H9 (cell line): ENCODE measurements at regions not wholly inside any gene's neighbourhood (a gene's known extent, or its start where the extent isn't known, plus 50 kb on each side); places are given as distances from the start of the nearest gene placed in this dataset.

ENCODE experiments used
- DNase-seq: peaks from one replicate; pipeline ENCODE4 v3.0.0-alpha.2; 2017
- H2AFZ ChIP-seq: one replicate; pipeline ENCODE4 v1.6.1; 2013; ENCODE audit warnings: mild to moderate bottlenecking, low read length, control low read depth, moderate library complexity
- H2AK5ac ChIP-seq: 2 replicates; pipeline ENCODE4 v1.6.1; 2013; ENCODE audit warnings: low read length, control low read depth, mixed read lengths; ENCODE audit not compliant: insufficient read length
- H2BK120ac ChIP-seq: one replicate; pipeline ENCODE4 v1.6.1; 2013; ENCODE audit warnings: low read depth, mild to moderate bottlenecking, low read length, control low read depth, inconsistent platforms; ENCODE audit not compliant: poor library complexity, severe bottlenecking
- H2BK12ac ChIP-seq: 2 replicates; pipeline ENCODE4 v1.6.1; 2013; ENCODE audit warnings: low read length, control low read depth, mixed read lengths, low read depth; ENCODE audit not compliant: insufficient read length
- H2BK15ac ChIP-seq: 2 replicates; pipeline ENCODE4 v1.6.1; 2013; ENCODE audit warnings: low read depth, low read length, control low read depth
- H2BK20ac ChIP-seq: one replicate; pipeline ENCODE4 v1.6.1; 2013; ENCODE audit warnings: low read depth, mild to moderate bottlenecking, low read length, control low read depth, inconsistent platforms; ENCODE audit not compliant: poor library complexity, severe bottlenecking
- H2BK5ac ChIP-seq: 2 replicates; pipeline ENCODE4 v1.6.1; 2013; ENCODE audit warnings: low read length, control low read depth, mixed read lengths; ENCODE audit not compliant: insufficient read length
- H3K14ac ChIP-seq: 2 replicates; pipeline ENCODE4 v1.6.1; 2013; ENCODE audit warnings: low read length, control low read depth; ENCODE audit not compliant: insufficient read depth
- H3K18ac ChIP-seq: 2 replicates; pipeline ENCODE4 v1.6.1; 2013; ENCODE audit warnings: low read depth, mild to moderate bottlenecking, mixed read lengths, low read length, control low read depth; ENCODE audit not compliant: insufficient read length
- H3K23ac ChIP-seq: 2 replicates; pipeline ENCODE4 v1.6.1; 2013; ENCODE audit warnings: low read length, control low read depth, mixed read lengths, low read depth; ENCODE audit not compliant: insufficient read length
- H3K23me2 ChIP-seq: 2 replicates; pipeline ENCODE4 v1.6.1; 2013; ENCODE audit warnings: low read depth, mild to moderate bottlenecking, mixed read lengths, low read length, control low read depth; ENCODE audit not compliant: insufficient read length, poor library complexity, severe bottlenecking
- H3K27ac ChIP-seq: 2 replicates; pipeline ENCODE4 v1.5.1; 2013; ENCODE audit warnings: low read length, control low read depth, mixed read lengths, low read depth; ENCODE audit not compliant: insufficient read length
- H3K27me3 ChIP-seq: 2 replicates; pipeline ENCODE4 v1.6.1; 2013; ENCODE audit warnings: low read length, control low read depth, inconsistent platforms; ENCODE audit not compliant: insufficient read depth
- H3K4ac ChIP-seq: 2 replicates; pipeline ENCODE4 v1.6.1; 2013; ENCODE audit warnings: low read depth, mild to moderate bottlenecking, control low read depth, inconsistent platforms, low read length, moderate library complexity
- H3K4me1 ChIP-seq: 2 replicates; pipeline ENCODE4 v1.6.1; 2013; ENCODE audit warnings: low read length, control low read depth, inconsistent platforms; ENCODE audit not compliant: insufficient read depth
- H3K4me2 ChIP-seq: 2 replicates; pipeline ENCODE4 v1.6.1; 2013; ENCODE audit warnings: low read length, control low read depth, mixed read lengths; ENCODE audit not compliant: insufficient read length, insufficient read depth
- H3K56ac ChIP-seq: 2 replicates; pipeline ENCODE4 v1.6.1; 2013; ENCODE audit warnings: low read depth, mild to moderate bottlenecking, mixed read lengths, low read length, control low read depth; ENCODE audit not compliant: insufficient read length
- H3K79me1 ChIP-seq: 2 replicates; pipeline ENCODE4 v1.6.1; 2013; ENCODE audit warnings: low read depth, mild to moderate bottlenecking, moderate library complexity, low read length, control low read depth, inconsistent platforms; ENCODE audit not compliant: insufficient read depth, poor library complexity, severe bottlenecking
- H3K79me2 ChIP-seq: 2 replicates; pipeline ENCODE4 v1.6.1; 2013; ENCODE audit warnings: low read length, control low read depth, inconsistent platforms; ENCODE audit not compliant: insufficient read depth
- H3K9ac ChIP-seq: 2 replicates; pipeline ENCODE4 v1.6.1; 2013; ENCODE audit warnings: low read length, control low read depth, mixed read lengths; ENCODE audit not compliant: insufficient read length; ENCODE audit errors: extremely low read depth
- H3K9me3 ChIP-seq: one replicate; pipeline ENCODE4 v1.6.1; 2013; ENCODE audit warnings: low read depth, low read length, inconsistent platforms; ENCODE audit not compliant: control insufficient read depth
- H3T11ph ChIP-seq: one replicate; pipeline ENCODE4 v1.6.1; 2013; ENCODE audit warnings: mild to moderate bottlenecking, low read length, control low read depth, inconsistent platforms
- H4K20me1 ChIP-seq: one replicate; pipeline ENCODE4 v1.6.1; 2013; ENCODE audit not compliant: control insufficient read depth, insufficient read length, insufficient read depth
- H4K5ac ChIP-seq: 2 replicates; pipeline ENCODE4 v1.6.1; 2013; ENCODE audit warnings: low read depth, mild to moderate bottlenecking, mixed read lengths, low read length, control low read depth; ENCODE audit not compliant: insufficient read length
- H4K8ac ChIP-seq: replicated peaks from 2 replicates; pipeline ENCODE4 v1.6.1; 2013; ENCODE audit warnings: low read length, control low read depth, mixed read lengths, low read depth; ENCODE audit not compliant: insufficient read length
- H4K91ac ChIP-seq: 2 replicates; pipeline ENCODE4 v1.6.1; 2013; ENCODE audit warnings: low read depth, mild to moderate bottlenecking, moderate library complexity, mixed read lengths, low read length, control low read depth; ENCODE audit not compliant: insufficient read length
- H3K27ac Mint-ChIP-seq, 3 experiments: 2 replicates in 2 of 3; 3 replicates in 1 of 3; pipeline ENCODE4 v1.8.0; 2020 to 2021; ENCODE audit warnings: mixed read lengths in 3 of 3, mild to moderate bottlenecking in 1 of 3, moderate library complexity in 1 of 3
- H3K27me3 Mint-ChIP-seq: 2 replicates; pipeline ENCODE4 v1.8.0; 2021; ENCODE audit warnings: low read depth, mild to moderate bottlenecking, moderate library complexity, mixed read lengths
- H3K36me3 Mint-ChIP-seq, 3 experiments: 2 replicates in 2 of 3; 3 replicates in 1 of 3; pipeline ENCODE4 v1.8.0; 2020 to 2021; ENCODE audit warnings: low read depth in 3 of 3, mixed read lengths in 3 of 3; ENCODE audit not compliant: insufficient read depth in 1 of 3
- H3K4me1 Mint-ChIP-seq, 2 experiments: 2 replicates each; pipeline ENCODE4 v1.8.0; 2020; ENCODE audit warnings: mixed read lengths in 2 of 2
- H3K4me3 Mint-ChIP-seq, 2 experiments: 2 replicates in 1 of 2; 3 replicates in 1 of 2; pipeline ENCODE4 v1.8.0; 2020 to 2021; ENCODE audit warnings: mild to moderate bottlenecking in 2 of 2, mixed read lengths in 2 of 2, moderate library complexity in 1 of 2
- H3K9me3 Mint-ChIP-seq, 2 experiments: 2 replicates in 1 of 2; 3 replicates in 1 of 2; pipeline ENCODE4 v1.8.0; 2020; ENCODE audit warnings: mild to moderate bottlenecking in 2 of 2, mixed read lengths in 2 of 2, moderate library complexity in 1 of 2
- CTCF ChIP-seq: fragments of 200-600 bp; sonication (generic); conservative IDR thresholded peaks from 3 replicates; pipeline ENCODE4 v1.8.0; 2021; ENCODE audit warnings: antibody characterized with exemption, mild to moderate bottlenecking
- WGBS: extraction: QIAGEN DNeasy Blood & Tissue Kit; methylation state at CpG from one replicate; pipeline ENCODE4 v1.1.7; 2013; ENCODE audit warnings: missing lambda C conversion rate, low lambda C conversion rate, mixed read lengths; ENCODE audit not compliant: insufficient read length; ENCODE audit errors: extremely low coverage; 5-methylcytosine and 5-hydroxymethylcytosine counted together

- Histone ChIP-seq H2BK20ac (no peak overlapping the region), H4K91ac (no peak overlapping the region), H3K9me3 (no peaks in the 10 kb centered on the region), H3K4me2 (no peak overlapping the region), H4K20me1 (no peaks in the 10 kb centered on the region), H3K56ac (no peak overlapping the region), H4K8ac (no peak overlapping the region), H2AFZ (no peak overlapping the region), H3K4me1 (no peaks in the 10 kb centered on the region), H2BK15ac (no peak overlapping the region), H3K79me2 (no peaks in the 10 kb centered on the region), H3T11ph (no peak overlapping the region), H3K23ac (no peak overlapping the region), H3K14ac (no peak overlapping the region; the same call in 1 of the 2 replicates), H2BK120ac (no peak overlapping the region), H2AK5ac (no peak overlapping the region), H3K18ac (no peak overlapping the region), H3K27ac (no peak overlapping the region), H3K4ac (no peak overlapping the region), H3K79me1 (no peaks in the 10 kb centered on the region), H2BK12ac (no peak overlapping the region), H3K27me3 (no peaks in the 10 kb centered on the region), H2BK5ac (no peak overlapping the region), H3K23me2 (no peaks in the 10 kb centered on the region), H3K9ac (no peak overlapping the region), H4K5ac (no peak overlapping the region)
- peaks cover 0 to 5% of the 10 kb centered on the region in 2 experiments; a peak in 2 of 4 replicates for H3K4me1 Mint-ChIP-seq
- H3K27me3 Mint-ChIP-seq: no peaks in the 10 kb centered on the region; the same call in 1 of the 2 replicates
- H3K9me3 Mint-ChIP-seq: peaks cover 22 to 27% of the 10 kb centered on the region in 2 experiments
- no peak overlapping the region for H3K4me3 Mint-ChIP-seq
- WGBS: no CpG with 5 or more reads among the region's 1 CpG
- no peak for TF ChIP-seq CTCF
- DNase-seq: no peak
- H3K36me3 Mint-ChIP-seq: peaks cover 7 to 27% (median 11%) of the 10 kb centered on the region in 3 experiments; a peak in 5 of 7 replicates
- no peak overlapping the region for H3K27ac Mint-ChIP-seq
Observed at GRCh38 chr21:17191346-17191993, 321.4 kb upstream of the CXADR start.
